Smooth muscle cell (in vitro differentiated cells): ENCODE measurements at regions not wholly inside any gene's neighbourhood (a gene's known extent, or its start where the extent isn't known, plus 50 kb on each side); places are given as distances from the start of the nearest gene placed in this dataset.

Experiments used
- DNase-seq: peaks from one replicate; lab custom pipeline; 2025; ENCODE audit not compliant: unreplicated experiment; lab: John Stamatoyannopoulos, UW
- H2AFZ ChIP-seq: fragments of 200-600 bp; sonication (generic); 2 replicates; pipeline ENCODE4 v1.6.0; 2016; ENCODE audit warnings: antibody characterized with exemption, low read depth, mild to moderate bottlenecking
- H3F3A ChIP-seq: fragments of 200-600 bp; sonication (generic); 2 replicates; pipeline ENCODE4 v1.6.0; 2017; ENCODE audit warnings: antibody characterized with exemption, low read depth
- H3K27ac ChIP-seq: fragments of 200-600 bp; sonication (generic); 2 replicates; pipeline ENCODE4 v1.5.1; 2016; ENCODE audit warnings: low read depth, mild to moderate bottlenecking
- H3K27me3 ChIP-seq: fragments of 200-600 bp; sonication (generic); 2 replicates; pipeline ENCODE4 v1.6.1; 2016; ENCODE audit warnings: low read depth, mild to moderate bottlenecking
- H3K36me3 ChIP-seq: fragments of 200-600 bp; sonication (generic); 2 replicates; pipeline ENCODE4 v1.5.1; 2016; ENCODE audit warnings: low read depth
- H3K4me1 ChIP-seq: fragments of 200-600 bp; sonication (generic); 2 replicates; pipeline ENCODE4 v1.5.1; 2016; ENCODE audit warnings: low read depth
- H3K4me2 ChIP-seq: fragments of 200-600 bp; sonication (generic); 2 replicates; pipeline ENCODE4 v1.6.0; 2016; ENCODE audit warnings: mild to moderate bottlenecking
- H3K4me3 ChIP-seq: fragments of 200-600 bp; sonication (generic); 2 replicates; pipeline ENCODE4 v1.5.1; 2016; ENCODE audit warnings: mild to moderate bottlenecking
- H3K79me2 ChIP-seq: fragments of 200-600 bp; sonication (generic); 2 replicates; pipeline ENCODE4 v1.6.0; 2016; ENCODE audit warnings: low read depth, mild to moderate bottlenecking
- H3K9ac ChIP-seq: fragments of 200-600 bp; sonication (generic); 2 replicates; pipeline ENCODE4 v1.6.0; 2016; ENCODE audit warnings: low read depth
- H3K9me3 ChIP-seq: fragments of 200-600 bp; sonication (generic); replicated peaks from 2 replicates; pipeline ENCODE4 v1.5.1; 2016; ENCODE audit warnings: low read depth
- H4K20me1 ChIP-seq: fragments of 200-600 bp; sonication (generic); 2 replicates; pipeline ENCODE4 v1.6.0; 2016; ENCODE audit warnings: low read depth
- WGBS: methylation state at CpG from one replicate; pipeline ENCODE4 v1.1.7; 2016; ENCODE audit warnings: low lambda C conversion rate; 5-methylcytosine and 5-hydroxymethylcytosine counted together
- TF ChIP-seq, protein P1 (sequence below): fragments of 200-600 bp; sonication (generic); IDR thresholded peaks from 2 replicates; pipeline ENCODE4 v1.5.1; 2017; ENCODE audit warnings: borderline replicate concordance, mild to moderate bottlenecking, antibody characterized with exemption; ENCODE audit not compliant: insufficient read depth, poor library complexity, severe bottlenecking

DNA sequence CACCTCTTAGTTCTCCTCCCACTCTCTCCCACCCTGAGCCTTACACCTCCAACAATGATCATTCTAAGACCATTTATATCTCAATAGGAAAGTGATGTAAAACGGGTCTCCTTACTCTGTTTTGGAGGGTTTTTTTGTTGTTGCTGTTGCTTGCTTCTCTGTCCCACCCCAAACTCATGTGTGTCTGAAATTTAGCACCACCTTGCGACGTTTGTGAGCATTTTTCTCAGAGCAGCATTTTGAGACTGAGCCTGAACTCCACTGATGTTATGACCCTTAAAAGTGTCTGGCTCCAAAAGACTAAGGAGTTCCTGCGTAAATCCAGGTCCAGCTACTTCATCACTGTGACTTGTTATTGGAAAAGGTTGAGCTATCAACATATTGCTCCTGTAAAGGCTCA lies 155.0 kb downstream of the DAD1 start:
- Histone ChIP-seq H3K27me3 (no peaks in the 10 kb centered on the region), H3K9me3 (no peaks in the 10 kb centered on the region), H3K4me1 (no peaks in the 10 kb centered on the region), H4K20me1 (no peaks in the 10 kb centered on the region), H3F3A (peaks cover 14% of the 10 kb centered on the region), H3K79me2 (no peaks in the 10 kb centered on the region), H3K27ac (no peak overlapping the region), H2AFZ (no peak overlapping the region), H3K9ac (no peak overlapping the region), H3K36me3 (no peaks in the 10 kb centered on the region), H3K4me3 (no peak overlapping the region), H3K4me2 (no peak overlapping the region)
- DNase-seq: no peak
- 74% methylated on average over 4 of the region's 4 CpGs for WGBS
- TF ChIP-seq, protein P1, sequence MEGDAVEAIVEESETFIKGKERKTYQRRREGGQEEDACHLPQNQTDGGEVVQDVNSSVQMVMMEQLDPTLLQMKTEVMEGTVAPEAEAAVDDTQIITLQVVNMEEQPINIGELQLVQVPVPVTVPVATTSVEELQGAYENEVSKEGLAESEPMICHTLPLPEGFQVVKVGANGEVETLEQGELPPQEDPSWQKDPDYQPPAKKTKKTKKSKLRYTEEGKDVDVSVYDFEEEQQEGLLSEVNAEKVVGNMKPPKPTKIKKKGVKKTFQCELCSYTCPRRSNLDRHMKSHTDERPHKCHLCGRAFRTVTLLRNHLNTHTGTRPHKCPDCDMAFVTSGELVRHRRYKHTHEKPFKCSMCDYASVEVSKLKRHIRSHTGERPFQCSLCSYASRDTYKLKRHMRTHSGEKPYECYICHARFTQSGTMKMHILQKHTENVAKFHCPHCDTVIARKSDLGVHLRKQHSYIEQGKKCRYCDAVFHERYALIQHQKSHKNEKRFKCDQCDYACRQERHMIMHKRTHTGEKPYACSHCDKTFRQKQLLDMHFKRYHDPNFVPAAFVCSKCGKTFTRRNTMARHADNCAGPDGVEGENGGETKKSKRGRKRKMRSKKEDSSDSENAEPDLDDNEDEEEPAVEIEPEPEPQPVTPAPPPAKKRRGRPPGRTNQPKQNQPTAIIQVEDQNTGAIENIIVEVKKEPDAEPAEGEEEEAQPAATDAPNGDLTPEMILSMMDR: peak; percentile 10

DNA sequence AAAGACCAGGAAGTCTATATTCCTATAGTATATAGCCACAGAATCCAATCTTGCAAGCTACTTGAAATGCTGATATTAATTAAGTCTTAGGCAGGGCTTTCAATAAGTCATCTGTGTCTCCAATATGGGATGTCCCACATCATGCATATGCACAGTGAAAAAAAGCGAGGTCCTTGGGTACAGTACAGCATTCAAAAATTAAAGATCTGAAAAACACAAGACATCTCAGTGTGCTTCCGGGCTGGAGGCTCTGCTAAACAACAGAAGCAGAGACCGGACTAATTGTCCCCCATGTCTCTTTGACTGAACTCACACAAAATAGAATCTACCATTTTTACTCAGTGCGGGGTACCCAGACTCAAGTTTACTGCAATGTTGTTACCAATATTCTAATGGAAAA lies 156.0 kb downstream of the DAD1 start:
- 65% methylated on average over 4 of the region's 4 CpGs for WGBS

DNA sequence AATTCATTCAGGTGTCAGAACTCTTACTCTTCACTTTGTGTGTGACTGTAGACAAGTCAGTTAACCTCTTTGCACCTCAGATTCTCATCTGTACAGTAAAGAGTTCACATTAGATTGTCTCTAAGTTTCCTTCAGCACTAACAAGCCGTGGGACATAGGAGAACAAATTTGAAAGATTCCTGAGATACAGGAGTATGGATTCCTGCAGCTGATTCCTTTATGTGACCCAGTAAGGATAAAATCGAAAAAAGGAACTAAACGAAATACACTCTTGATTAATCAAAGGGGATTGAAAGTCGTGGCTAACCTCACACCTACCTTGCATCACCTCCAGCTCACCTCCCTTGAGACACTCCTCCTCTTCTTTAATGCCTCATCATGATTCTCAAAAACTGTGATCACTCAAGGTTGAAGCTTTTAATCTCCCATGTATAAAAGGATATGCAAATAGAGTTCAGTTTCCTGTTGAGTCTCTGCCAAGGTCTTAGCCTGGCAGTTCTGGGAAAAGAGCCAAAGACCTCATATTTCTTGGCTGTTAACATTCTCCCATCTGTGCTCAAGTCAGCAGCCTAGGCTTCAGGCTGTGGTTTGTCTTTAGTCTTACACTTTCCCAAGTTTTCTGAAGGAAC lies 156.6 kb downstream of the DAD1 start:
- H3K79me2 ChIP-seq: no peaks in the 10 kb centered on the region
- H3K36me3 ChIP-seq: no peaks in the 10 kb centered on the region
- no peaks in the 10 kb centered on the region for H4K20me1 ChIP-seq
- H3K9me3 ChIP-seq: no peaks in the 10 kb centered on the region
- peak overlapping the region; percentile 42 for H3K27ac ChIP-seq
- H3K27me3 ChIP-seq: no peaks in the 10 kb centered on the region
- peaks cover 29% of the 10 kb centered on the region for H3F3A ChIP-seq
- H3K4me3 ChIP-seq: no peak overlapping the region
- no peak for DNase-seq
- WGBS: 67% methylated on average over 4 of the region's 4 CpGs
- H3K9ac ChIP-seq: no peak overlapping the region
- no peak overlapping the region for H2AFZ ChIP-seq
- TF ChIP-seq, protein P1: no peak
- peak overlapping the region; percentile 55 for H3K4me2 ChIP-seq
- peaks cover 14% of the 10 kb centered on the region for H3K4me1 ChIP-seq

More for the DNA sequence above, 156.0 kb downstream of the DAD1 start:
- Histone ChIP-seq H3K4me2 (peak overlapping the region; percentile 55), H3K4me3 (no peak overlapping the region), H3K79me2 (no peaks in the 10 kb centered on the region), H3K27ac (peak overlapping the region; percentile 42), H3F3A (peaks cover 23% of the 10 kb centered on the region), H3K9me3 (no peaks in the 10 kb centered on the region), H3K9ac (no peak overlapping the region), H3K36me3 (no peaks in the 10 kb centered on the region), H3K4me1 (peaks cover 9% of the 10 kb centered on the region), H2AFZ (no peak overlapping the region), H4K20me1 (no peaks in the 10 kb centered on the region), H3K27me3 (no peaks in the 10 kb centered on the region)
- TF ChIP-seq, protein P1: no peak
- DNase-seq: no peak
